ENCODE measurements at regions not wholly inside any gene's neighbourhood (a gene's known extent, or its start where the extent isn't known, plus 50 kb on each side); places are given as distances from the start of the nearest gene placed in this dataset.

GRCh38 chr7:41375582-41375981 is 327.3 kb downstream of the INHBA start:
- Mint-ChIP-seq H3K4me1 (ENCODE audit: low read depth) (no peaks in the 10 kb centered on the region), H3K9me3 (peaks cover 0 to 2% of the 10 kb centered on the region in 2 donors), H3K4me3 (no peak overlapping the region), H3K36me3 (ENCODE audit: insufficient read depth in 2 of 2) (no peaks in the 10 kb centered on the region), H3K27me3 (ENCODE audit: low read depth) (no peaks in the 10 kb centered on the region), H3K27ac (no peak overlapping the region)
- ATAC-seq (replicated peaks in 1 of 2): no peak
- DNase-seq: no peak

- no peaks in the 10 kb centered on the region for H3K36me3 Mint-ChIP-seq (ENCODE audit: insufficient read depth in 2 of 2)
- ATAC-seq (replicated peaks in 1 of 2) (no peak), DNase-seq (no peak)
- no peaks in the 10 kb centered on the region for H3K4me1 Mint-ChIP-seq (ENCODE audit: low read depth)
- H3K27me3 Mint-ChIP-seq (ENCODE audit: low read depth): no peaks in the 10 kb centered on the region
- peaks cover 2% of the 10 kb centered on the region in 2 donors for H3K9me3 Mint-ChIP-seq
- H3K27ac Mint-ChIP-seq: no peak overlapping the region
- H3K4me3 Mint-ChIP-seq: no peak overlapping the region
Observed at GRCh38 chr7:41374150-41374848, 328.6 kb downstream of the INHBA start.

GRCh38 chr7:41367967-41368882 is 334.7 kb downstream of the INHBA start:
- H3K4me1 Mint-ChIP-seq (ENCODE audit: low read depth): no peaks in the 10 kb centered on the region
- H3K9me3 Mint-ChIP-seq: peaks cover 2 to 5% of the 10 kb centered on the region in 2 donors
- H3K4me3 Mint-ChIP-seq: no peak overlapping the region
- H3K36me3 Mint-ChIP-seq (ENCODE audit: insufficient read depth in 2 of 2): peaks cover 0 to 2% of the 10 kb centered on the region in 2 donors
- no peak overlapping the region for H3K27ac Mint-ChIP-seq
- no peaks in the 10 kb centered on the region for H3K27me3 Mint-ChIP-seq (ENCODE audit: low read depth)
- no peak for ATAC-seq (replicated peaks in 1 of 2)
- no peak for DNase-seq

- Mint-ChIP-seq H3K27ac (no peak overlapping the region), H3K4me3 (no peak overlapping the region), H3K9me3 (peaks cover 2 to 3% of the 10 kb centered on the region in 2 donors), H3K27me3 (ENCODE audit: low read depth) (no peaks in the 10 kb centered on the region), H3K36me3 (ENCODE audit: insufficient read depth in 2 of 2) (no peaks in the 10 kb centered on the region), H3K4me1 (ENCODE audit: low read depth) (no peaks in the 10 kb centered on the region)
- DNase-seq (no peak), ATAC-seq (replicated peaks in 1 of 2) (no peak)
Observed at GRCh38 chr7:41351091-41351490, 351.8 kb downstream of the INHBA start.

GRCh38 chr7:41346878-41347277 is 356.0 kb downstream of the INHBA start:
- Mint-ChIP-seq H3K27ac (no peak overlapping the region), H3K4me1 (ENCODE audit: low read depth) (no peaks in the 10 kb centered on the region), H3K4me3 (no peak overlapping the region), H3K27me3 (ENCODE audit: low read depth) (no peaks in the 10 kb centered on the region), H3K36me3 (ENCODE audit: insufficient read depth in 2 of 2) (no peaks in the 10 kb centered on the region), H3K9me3 (peaks cover 11 to 17% of the 10 kb centered on the region in 2 donors)
- ATAC-seq (replicated peaks in 1 of 2) (no peak), DNase-seq (no peak)

- no peak overlapping the region for H3K27ac Mint-ChIP-seq
- no peaks in the 10 kb centered on the region for H3K36me3 Mint-ChIP-seq (ENCODE audit: insufficient read depth in 2 of 2)
- no peaks in the 10 kb centered on the region for H3K27me3 Mint-ChIP-seq (ENCODE audit: low read depth)
- no peaks in the 10 kb centered on the region for H3K4me1 Mint-ChIP-seq (ENCODE audit: low read depth)
- peaks cover 18 to 19% of the 10 kb centered on the region in 2 donors for H3K9me3 Mint-ChIP-seq
- ATAC-seq (replicated peaks in 1 of 2) (no peak), DNase-seq (no peak)
- no peak overlapping the region for H3K4me3 Mint-ChIP-seq
Observed at GRCh38 chr7:41339913-41340676, 362.8 kb downstream of the INHBA start.

- no peak overlapping the region for H3K4me3 Mint-ChIP-seq
- no peak overlapping the region for H3K27ac Mint-ChIP-seq
- ATAC-seq (replicated peaks in 1 of 2) (no peak), DNase-seq (no peak)
- peaks cover 3 to 7% of the 10 kb centered on the region in 2 donors for H3K9me3 Mint-ChIP-seq
- H3K4me1 Mint-ChIP-seq (ENCODE audit: low read depth): no peaks in the 10 kb centered on the region
- H3K27me3 Mint-ChIP-seq (ENCODE audit: low read depth): no peaks in the 10 kb centered on the region
- no peaks in the 10 kb centered on the region for H3K36me3 Mint-ChIP-seq (ENCODE audit: insufficient read depth in 2 of 2)
Observed at GRCh38 chr7:41336981-41337380, 365.9 kb downstream of the INHBA start.

- Mint-ChIP-seq H3K4me3 (no peak overlapping the region), H3K36me3 (ENCODE audit: insufficient read depth in 2 of 2) (no peaks in the 10 kb centered on the region), H3K27me3 (ENCODE audit: low read depth) (no peaks in the 10 kb centered on the region), H3K9me3 (peaks cover 3 to 4% of the 10 kb centered on the region in 2 donors), H3K4me1 (ENCODE audit: low read depth) (no peaks in the 10 kb centered on the region), H3K27ac (no peak overlapping the region)
- DNase-seq (no peak), ATAC-seq (replicated peaks in 1 of 2) (no peak)
Observed at GRCh38 chr7:41336455-41336952, 366.4 kb downstream of the INHBA start.

- no peaks in the 10 kb centered on the region for H3K27me3 Mint-ChIP-seq (ENCODE audit: low read depth)
- ATAC-seq (replicated peaks in 1 of 2) (no peak), DNase-seq (no peak)
- peaks cover 6 to 9% of the 10 kb centered on the region in 2 donors for H3K9me3 Mint-ChIP-seq
- no peak overlapping the region for H3K27ac Mint-ChIP-seq
- no peak overlapping the region for H3K4me3 Mint-ChIP-seq
- H3K36me3 Mint-ChIP-seq (ENCODE audit: insufficient read depth in 2 of 2): no peaks in the 10 kb centered on the region
- H3K4me1 Mint-ChIP-seq (ENCODE audit: low read depth): no peaks in the 10 kb centered on the region
Observed at GRCh38 chr7:41334071-41334862, 368.6 kb downstream of the INHBA start.

GRCh38 chr7:41333511-41333910 is 369.4 kb downstream of the INHBA start:
- H3K36me3 Mint-ChIP-seq (ENCODE audit: insufficient read depth in 2 of 2): no peaks in the 10 kb centered on the region
- DNase-seq (no peak), ATAC-seq (replicated peaks in 1 of 2) (no peak)
- no peak overlapping the region for H3K4me3 Mint-ChIP-seq
- no peaks in the 10 kb centered on the region for H3K27me3 Mint-ChIP-seq (ENCODE audit: low read depth)
- no peaks in the 10 kb centered on the region for H3K4me1 Mint-ChIP-seq (ENCODE audit: low read depth)
- H3K9me3 Mint-ChIP-seq: peaks cover 7 to 9% of the 10 kb centered on the region in 2 donors
- H3K27ac Mint-ChIP-seq: no peak overlapping the region

GRCh38 chr7:41331194-41331593 is 371.7 kb downstream of the INHBA start:
- H3K36me3 Mint-ChIP-seq (ENCODE audit: insufficient read depth in 2 of 2): no peaks in the 10 kb centered on the region
- H3K27ac Mint-ChIP-seq: no peak overlapping the region
- H3K9me3 Mint-ChIP-seq: peaks cover 3 to 9% of the 10 kb centered on the region in 2 donors
- H3K4me3 Mint-ChIP-seq: no peak overlapping the region
- no peak for ATAC-seq (replicated peaks in 1 of 2)
- DNase-seq: no peak
- no peaks in the 10 kb centered on the region for H3K27me3 Mint-ChIP-seq (ENCODE audit: low read depth)
- H3K4me1 Mint-ChIP-seq (ENCODE audit: low read depth): no peaks in the 10 kb centered on the region

GRCh38 chr7:41328544-41328943 is 374.3 kb downstream of the INHBA start:
- Mint-ChIP-seq H3K27ac (no peak overlapping the region), H3K36me3 (ENCODE audit: insufficient read depth in 2 of 2) (no peaks in the 10 kb centered on the region), H3K4me1 (ENCODE audit: low read depth) (no peaks in the 10 kb centered on the region), H3K27me3 (ENCODE audit: low read depth) (no peaks in the 10 kb centered on the region), H3K9me3 (peaks cover 3 to 7% of the 10 kb centered on the region in 2 donors), H3K4me3 (no peak overlapping the region)
- ATAC-seq (replicated peaks in 1 of 2): no peak
- no peak for DNase-seq

All from activated T-cell treated with anti-CD3 and anti-CD28 coated beads, Interleukin-2, amount 50 U/mL, for 72 hours (primary cell).